Vagina (tissue), 2 donors: ENCODE measurements at regions not wholly inside any gene's neighbourhood (a gene's known extent, or its start where the extent isn't known, plus 50 kb on each side); places are given as distances from the start of the nearest gene placed in this dataset.

ENCODE experiments used
- POLR2A ChIP-seq, 2 donors: fragments of 450-650 bp; IDR thresholded peaks; one replicate each; pipeline ENCODE4 v1.6.1; 2017; ENCODE audit warnings: antibody characterized with exemption in 2 of 2, mild to moderate bottlenecking in 2 of 2, moderate library complexity in 2 of 2
- POLR2AphosphoS5 ChIP-seq, 2 donors: sonication (generic); formaldehyde crosslinking; IDR thresholded peaks; one replicate each; pipeline ENCODE4 v1.9.0; 2017; ENCODE audit warnings: antibody characterized with exemption in 2 of 2, mild to moderate bottlenecking in 2 of 2, low read depth in 1 of 2; ENCODE audit not compliant: insufficient read depth in 1 of 2
- TF ChIP-seq, protein P1 (sequence below), 3 experiments: fragments of 450-650 bp in 2 of 3; fragments of 200-600 bp in 1 of 3; sonication (generic) in 1 of 3; IDR thresholded peaks; one replicate each; pipeline ENCODE4 v1.5.1; 2017 to 2019; ENCODE audit warnings: antibody characterized with exemption in 3 of 3, mild to moderate bottlenecking in 2 of 3, moderate library complexity in 2 of 3

DNA sequence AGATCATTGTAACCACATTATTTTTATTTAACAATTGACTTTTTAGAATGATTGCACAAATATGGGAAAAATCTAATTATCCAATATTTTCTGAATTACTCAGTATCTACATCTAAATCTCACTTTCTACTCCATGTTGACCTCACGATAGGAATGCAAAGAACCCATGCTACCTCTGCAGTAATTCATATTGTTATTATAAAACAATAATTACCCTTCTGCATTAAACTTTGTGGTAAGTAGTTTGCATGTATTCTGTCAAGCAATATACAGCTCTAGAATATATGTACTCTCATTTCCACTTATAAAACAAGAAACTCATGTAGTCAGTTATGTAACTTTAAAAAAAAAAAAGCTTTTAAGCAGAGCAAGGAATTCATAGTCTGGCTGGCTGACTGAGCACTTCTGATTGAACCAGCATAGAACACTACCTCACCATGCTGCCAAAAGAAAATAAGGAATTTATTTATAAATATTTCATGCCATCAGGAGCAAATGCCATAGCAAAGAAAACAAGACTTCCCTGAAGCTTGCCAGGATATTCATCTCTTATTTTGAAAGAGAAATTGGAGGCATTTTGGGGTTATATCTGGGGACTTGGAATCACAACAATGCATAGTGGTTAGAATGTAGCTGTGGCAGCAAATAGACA, 895.7 kb downstream of the XPNPEP1 start:
- no peak for TF ChIP-seq POLR2A (IDR thresholded peaks at IDR 0.05)
- TF ChIP-seq, protein P1, sequence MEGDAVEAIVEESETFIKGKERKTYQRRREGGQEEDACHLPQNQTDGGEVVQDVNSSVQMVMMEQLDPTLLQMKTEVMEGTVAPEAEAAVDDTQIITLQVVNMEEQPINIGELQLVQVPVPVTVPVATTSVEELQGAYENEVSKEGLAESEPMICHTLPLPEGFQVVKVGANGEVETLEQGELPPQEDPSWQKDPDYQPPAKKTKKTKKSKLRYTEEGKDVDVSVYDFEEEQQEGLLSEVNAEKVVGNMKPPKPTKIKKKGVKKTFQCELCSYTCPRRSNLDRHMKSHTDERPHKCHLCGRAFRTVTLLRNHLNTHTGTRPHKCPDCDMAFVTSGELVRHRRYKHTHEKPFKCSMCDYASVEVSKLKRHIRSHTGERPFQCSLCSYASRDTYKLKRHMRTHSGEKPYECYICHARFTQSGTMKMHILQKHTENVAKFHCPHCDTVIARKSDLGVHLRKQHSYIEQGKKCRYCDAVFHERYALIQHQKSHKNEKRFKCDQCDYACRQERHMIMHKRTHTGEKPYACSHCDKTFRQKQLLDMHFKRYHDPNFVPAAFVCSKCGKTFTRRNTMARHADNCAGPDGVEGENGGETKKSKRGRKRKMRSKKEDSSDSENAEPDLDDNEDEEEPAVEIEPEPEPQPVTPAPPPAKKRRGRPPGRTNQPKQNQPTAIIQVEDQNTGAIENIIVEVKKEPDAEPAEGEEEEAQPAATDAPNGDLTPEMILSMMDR (IDR thresholded peaks at IDR 0.05), result no peak
- TF ChIP-seq POLR2AphosphoS5 (IDR thresholded peaks at IDR 0.05; ENCODE audit: insufficient read depth in 1 of 2, low read depth in 1 of 2), result no peak
